Anterior cingulate cortex (tissue), 58 donors: ENCODE measurements at regions not wholly inside any gene's neighbourhood (a gene's known extent, or its start where the extent isn't known, plus 50 kb on each side); places are given as distances from the start of the nearest gene placed in this dataset.

Experiments
- DNase-seq, 58 donors: peaks; one replicate each; lab custom pipeline; 2025; lab: John Stamatoyannopoulos, UW

DNA sequence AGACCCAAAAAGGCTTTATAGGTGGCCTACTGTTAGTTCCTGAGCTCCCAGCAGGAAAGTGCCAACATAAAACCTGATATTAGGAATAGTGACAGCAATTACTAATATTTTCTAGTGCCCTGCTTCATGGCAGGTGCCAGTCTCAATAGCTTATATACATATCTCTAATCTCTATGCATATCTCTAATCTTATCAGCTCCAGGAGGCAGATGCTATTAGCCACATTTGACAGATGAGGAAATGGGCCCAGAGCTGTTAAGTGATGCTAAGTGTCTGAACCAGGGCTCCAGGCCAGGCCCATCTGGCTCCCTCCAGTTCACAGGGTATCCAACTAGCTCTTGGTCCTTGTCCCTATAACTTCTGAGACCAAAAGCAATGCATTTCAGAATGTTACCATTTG lies 142.5 kb downstream of the CHIC2 start:
- no peak for DNase-seq

DNA sequence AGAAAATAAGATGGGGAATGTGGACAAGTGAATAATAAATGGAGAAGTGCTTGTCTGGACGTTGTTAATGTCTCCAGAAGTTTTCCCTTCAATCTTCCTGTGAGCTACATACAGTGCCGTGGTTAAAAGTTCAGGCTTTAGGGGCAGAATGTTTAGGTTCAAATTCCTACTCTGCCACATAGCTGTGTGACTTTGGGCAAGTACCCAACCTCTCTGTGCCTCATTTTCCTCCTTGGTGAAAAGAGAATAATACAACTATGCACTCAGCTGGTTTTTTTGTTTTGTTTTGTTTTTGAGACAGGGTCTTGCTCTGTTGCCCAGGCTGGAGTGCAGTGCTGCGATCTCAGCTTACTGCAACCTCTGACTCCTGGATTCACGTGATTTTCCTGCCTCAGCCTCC lies 143.5 kb downstream of the CHIC2 start:
- DNase-seq: no peak

DNA sequence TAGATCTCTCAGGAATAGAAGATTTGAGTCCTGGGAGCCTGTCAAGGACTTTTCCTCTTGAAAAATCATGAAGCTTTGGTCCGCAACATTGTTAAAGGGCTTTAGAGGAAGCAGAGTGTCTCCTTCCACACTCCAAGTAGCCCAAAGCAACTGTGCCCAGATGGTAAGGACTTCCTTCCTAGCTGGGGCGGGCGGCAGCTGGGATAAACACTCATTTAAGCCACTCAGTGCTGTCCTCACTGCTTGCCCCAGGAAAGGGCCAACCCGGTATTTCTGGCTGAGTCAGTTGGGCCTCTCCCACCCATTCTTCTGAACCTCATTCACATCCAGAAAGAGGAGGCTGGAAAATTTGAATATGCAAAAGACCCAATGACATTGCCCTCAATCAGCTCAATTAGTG lies 144.3 kb downstream of the CHIC2 start:
- DNase-seq: no peak

DNA sequence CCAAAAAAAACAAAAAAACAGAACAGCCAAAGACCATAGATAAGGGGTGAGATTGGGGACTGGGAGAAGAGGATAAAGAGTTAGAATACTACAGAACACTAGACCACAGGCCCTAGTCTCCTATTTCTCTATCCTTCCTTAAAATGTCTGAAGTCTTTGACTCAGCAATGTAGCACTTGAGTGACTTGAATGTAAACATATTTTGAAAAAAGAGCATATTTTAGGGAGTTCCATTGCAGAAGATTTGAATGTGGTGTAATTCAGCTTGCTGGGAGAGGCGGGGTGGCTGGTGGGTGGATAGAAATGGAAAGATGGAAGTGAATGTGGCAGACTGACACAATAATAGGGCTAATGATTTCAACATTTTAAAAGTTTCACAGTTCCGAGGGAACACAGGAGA lies 144.9 kb downstream of the CHIC2 start:
- peak in 4 of 58 donors; percentile 1 to 21 (median 6) for DNase-seq

DNA sequence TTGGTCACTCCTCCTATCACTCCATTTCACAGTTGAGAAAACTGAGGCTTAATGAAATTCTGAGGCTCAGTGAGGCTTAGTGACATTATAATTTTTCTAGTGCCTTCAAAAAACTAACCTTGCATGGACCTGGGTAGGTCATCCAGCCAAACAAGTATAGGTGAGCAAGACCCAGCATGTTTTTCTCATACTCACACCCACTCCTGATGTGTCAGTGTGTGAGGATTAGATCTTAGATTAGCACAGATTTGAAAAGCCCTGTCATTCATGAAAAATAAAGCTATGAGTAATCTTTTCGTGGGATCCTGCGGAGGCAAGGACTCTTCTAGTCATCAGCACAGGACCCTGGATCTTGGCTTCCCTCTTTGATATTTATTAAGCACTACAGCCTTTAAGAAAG lies 146.7 kb downstream of the CHIC2 start:
- DNase-seq: no peak

DNA sequence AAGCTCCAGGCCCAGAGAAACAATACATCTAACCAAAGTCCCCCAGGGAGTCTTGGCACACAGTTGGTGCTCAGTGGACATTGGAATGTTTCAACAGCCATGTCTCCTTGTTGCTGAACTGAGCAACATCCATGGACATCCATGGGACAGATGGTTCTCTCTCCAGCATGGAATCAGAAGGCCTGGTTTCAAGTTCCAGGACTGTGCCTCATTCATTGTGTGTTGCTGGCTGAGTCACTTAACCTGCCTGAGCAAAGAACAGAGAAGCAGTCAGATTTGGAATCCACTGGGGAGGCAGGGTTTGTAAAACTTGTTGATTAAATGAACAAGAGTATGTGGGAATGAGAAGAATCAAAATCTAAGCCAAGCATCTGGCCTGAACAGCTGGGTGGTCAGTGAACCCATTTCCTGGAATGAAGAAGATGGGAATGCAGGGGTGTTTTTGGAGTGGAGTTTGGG lies 147.9 kb downstream of the CHIC2 start:
- no peak for DNase-seq

DNA sequence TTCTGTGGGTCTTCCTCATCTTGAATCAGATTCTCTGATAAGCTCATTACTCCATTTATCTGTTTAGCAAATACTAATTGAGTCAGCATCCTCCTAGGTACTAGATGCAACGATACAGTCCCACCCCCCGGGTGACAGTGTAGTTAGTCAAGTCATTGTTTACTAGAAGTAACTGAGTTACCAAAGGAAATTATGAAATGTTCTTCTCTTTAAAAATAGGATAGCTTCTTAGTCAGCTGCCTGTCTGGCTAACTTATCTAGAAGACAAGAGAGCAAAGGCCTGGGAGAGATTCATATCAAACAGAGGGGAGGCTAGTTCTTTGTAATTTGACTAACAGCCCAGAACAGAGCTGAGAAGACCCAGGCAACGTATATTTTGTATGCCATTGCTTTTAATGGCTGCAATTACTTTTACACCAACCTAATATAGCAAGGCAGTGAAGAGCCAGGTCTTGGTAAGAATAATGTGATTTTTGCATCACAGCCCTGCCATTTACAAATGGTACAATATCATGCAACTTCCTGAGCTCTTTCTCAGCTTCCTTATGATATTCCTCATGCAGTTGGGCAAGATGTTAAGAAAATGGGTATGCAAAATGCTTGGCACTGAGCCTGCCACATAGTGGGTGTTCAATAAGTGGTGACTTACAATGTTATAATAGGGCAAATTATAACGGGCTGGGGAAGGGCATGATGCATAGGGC lies 149.9 kb downstream of the CHIC2 start:
- no peak for DNase-seq

DNA sequence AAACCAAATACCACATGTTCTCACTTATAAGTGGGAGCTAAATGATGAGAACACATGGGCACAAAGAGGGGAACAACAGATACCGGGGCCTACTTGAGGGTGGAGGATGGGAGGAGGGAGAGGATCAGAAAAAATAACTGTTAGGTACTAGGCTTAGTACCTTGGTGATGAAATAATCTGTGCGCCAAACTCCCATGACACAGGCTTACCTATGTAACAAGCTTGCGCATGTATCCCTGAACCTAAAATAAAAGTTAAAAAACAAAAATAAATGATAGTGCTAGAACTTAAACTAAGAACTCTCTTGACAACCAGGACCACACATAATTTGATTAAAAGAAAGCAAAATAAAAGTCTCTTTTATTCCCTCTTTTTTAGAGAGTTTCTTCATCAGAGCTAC lies 150.6 kb downstream of the CHIC2 start:
- no peak for DNase-seq

DNA sequence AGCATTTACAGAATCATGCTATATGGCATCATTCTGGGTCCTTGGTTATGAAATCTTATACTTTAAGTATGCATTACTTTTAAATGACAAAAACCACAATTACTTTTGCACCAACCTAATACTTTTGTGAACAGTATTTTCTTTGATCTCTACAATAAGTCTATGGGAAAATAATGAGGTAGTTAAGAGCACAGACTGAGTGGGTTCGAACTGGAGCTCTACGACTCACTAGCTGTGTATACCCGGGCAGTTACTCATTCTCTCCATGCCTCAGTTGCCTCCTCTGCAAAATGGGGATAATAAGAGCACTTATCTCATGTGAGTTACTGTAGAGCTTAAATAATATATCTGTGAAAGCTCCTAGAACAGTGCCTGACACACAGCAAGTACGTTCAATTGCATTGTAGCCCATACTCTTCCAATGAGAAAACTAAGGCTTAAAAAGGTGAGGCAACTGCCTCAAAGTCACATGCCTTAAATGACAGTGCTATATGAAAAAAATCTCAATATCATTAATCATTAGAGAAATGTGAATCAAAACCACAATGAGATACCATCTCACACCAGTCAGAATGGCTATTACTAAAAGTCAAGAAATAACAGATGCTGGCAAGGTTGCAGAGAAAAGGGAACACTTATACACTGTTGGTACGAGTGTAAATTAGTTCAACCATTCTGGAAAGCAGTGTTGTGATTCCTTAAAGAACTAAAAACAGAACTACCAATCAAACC lies 151.5 kb downstream of the CHIC2 start:
- no peak for DNase-seq

DNA sequence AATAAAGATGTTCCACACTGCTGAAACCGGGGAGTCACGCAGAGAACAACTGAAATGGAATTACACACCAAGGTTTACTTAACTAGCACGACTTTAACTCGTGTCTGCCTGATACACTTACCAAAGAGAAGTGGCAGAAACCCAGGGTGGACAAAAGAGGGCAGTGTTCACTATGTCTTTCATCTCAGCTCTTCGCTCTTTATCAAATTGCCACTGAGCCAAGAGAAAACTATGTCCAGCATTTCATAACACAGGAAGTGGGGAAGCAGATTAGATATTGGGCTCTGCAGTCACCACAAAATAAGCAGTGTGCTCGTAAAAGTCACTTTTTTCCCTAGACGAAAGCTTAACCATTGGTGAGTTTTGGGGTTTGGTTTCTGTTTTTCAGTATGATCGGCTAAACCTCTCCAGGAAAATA lies 155.7 kb downstream of the CHIC2 start:
- DNase-seq: peak in 25 of 58 donors; percentile 1 to 61 (median 7)

DNA sequence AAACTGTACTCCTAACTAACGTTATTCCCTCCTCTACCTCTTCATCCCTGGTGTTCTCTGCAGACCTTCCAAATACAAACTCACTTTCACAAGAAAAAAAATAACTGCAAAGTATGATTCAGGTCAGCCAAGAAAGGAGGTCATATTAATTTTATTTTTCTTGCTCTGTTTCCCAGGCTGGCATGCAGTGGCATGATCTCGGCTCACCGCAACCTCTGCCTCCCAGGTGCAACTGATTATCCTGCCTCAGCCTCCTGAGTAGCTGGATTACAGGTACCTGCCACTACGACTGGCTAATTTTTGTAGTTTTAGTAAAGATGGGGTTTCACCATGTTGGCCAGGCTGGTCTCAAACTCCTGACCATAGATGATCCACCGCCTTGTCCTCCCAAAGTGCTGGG lies 156.6 kb downstream of the CHIC2 start:
- DNase-seq: no peak

DNA sequence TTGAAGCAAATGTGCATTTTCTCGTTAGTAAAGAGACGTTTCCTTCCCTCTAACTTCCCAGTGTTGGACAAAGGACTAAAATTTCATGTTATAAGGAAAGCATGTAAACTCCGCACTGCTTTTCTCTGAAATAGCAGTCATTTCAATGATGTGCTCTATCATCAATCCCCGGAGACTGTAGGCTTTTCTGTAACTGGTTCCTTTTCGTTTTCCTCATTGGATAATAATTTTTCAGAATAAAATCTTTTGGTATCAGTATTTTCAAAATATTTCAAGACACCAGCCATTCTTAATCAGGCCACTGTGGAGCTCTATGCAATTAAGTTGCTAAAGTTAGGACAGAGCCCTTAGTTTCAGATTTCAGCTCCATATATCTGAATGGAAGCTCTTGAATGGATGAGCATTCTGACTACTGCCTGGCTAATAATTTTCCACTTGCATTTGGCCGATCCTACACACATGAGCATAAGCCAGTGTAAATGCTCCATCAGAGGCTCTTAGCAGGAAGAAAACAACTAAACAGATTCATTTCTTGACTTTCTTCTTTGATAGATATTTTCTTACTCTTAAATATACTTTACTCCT lies 157.7 kb downstream of the CHIC2 start:
- DNase-seq: no peak

DNA sequence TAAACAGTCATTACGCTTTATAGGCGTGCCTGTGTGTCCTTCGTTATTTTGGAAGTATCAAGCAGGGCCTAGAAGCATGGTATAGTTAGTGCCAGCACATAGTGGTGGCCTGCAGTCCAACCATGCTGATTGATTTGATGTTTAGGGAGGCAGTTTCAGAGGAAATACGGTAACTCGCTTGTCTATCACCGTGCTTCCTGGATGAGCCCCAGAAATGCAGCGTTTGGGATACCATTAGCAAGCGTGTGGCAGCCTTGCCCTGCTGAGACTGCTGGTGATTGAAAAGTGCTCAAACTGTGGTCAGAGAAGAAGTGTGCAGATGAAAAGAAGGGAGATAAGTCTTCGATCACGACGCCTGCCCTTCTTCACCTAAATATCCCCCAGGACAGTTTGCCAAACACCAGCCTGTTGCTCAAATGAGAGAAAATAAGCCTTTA lies 158.4 kb downstream of the CHIC2 start:
- peak in 33 of 58 donors; percentile 3 to 52 (median 14) for DNase-seq

DNA sequence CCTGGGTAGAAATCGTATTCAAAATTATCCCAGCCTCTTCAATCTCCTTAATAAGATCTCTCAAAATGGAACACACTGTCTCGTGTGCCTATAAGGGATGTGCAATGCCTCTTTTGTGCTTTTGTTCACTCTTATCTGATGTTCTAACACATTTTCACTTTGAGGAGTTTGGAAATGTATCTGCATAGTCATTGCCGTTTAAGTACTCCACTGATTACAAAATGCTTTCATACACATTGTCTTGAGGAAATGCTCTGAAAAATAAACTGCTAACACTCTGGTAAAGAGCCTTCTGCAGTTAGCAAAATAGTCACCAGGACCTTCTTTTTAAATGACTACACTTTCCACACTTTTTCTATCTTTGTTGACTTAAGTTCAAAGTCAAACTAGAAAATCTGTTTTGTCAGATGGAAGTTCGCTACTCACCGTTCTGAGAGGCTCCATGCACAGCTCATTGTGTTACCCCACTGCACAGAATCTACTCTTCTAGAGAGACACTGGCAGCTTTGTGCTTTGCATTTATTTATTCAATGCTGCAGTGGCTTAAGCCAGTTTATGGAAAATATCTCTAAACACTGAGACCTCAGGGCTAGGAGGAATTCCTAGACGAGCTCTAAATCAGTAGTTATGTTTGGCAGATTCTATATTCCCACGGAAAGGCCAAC lies 159.0 kb downstream of the CHIC2 start:
- DNase-seq: no peak

DNA sequence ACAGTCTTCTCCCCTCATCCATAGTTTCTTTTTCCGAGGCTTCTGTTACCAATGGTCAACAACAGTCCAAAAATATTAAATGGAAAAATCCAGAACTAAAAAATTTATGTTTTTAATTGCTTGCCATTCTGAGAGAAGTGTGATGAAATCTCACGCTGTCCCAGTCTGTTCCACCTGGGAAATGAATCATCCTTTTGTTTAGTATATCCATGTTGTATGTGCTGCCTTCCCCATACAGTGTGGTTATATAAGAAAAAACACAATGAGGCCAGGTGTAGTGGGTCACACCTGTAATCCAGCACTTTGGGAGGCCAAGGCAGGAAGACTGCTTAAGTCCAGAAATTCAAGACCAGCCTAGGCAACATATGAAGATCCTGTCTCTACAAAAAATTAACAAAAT lies 161.6 kb downstream of the CHIC2 start:
- no peak for DNase-seq

DNA sequence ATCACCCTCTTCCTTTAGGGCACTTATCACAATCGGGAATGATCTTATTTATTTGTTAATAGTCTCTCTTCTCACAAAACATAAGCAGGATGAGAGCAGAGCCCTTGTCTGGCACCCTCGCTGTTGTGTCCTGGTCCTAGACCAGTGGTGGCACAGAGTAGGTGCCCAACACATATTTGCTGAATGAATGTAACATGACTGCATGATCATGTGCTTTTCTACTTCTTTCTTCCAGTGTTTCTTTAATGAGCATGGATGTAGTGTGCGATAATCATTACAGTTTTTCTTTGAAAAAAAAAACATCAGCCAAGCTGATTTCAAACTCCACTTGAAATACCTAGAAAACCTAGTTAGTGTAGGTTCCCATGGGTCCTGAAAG lies 164.1 kb downstream of the CHIC2 start:
- DNase-seq: no peak

DNA sequence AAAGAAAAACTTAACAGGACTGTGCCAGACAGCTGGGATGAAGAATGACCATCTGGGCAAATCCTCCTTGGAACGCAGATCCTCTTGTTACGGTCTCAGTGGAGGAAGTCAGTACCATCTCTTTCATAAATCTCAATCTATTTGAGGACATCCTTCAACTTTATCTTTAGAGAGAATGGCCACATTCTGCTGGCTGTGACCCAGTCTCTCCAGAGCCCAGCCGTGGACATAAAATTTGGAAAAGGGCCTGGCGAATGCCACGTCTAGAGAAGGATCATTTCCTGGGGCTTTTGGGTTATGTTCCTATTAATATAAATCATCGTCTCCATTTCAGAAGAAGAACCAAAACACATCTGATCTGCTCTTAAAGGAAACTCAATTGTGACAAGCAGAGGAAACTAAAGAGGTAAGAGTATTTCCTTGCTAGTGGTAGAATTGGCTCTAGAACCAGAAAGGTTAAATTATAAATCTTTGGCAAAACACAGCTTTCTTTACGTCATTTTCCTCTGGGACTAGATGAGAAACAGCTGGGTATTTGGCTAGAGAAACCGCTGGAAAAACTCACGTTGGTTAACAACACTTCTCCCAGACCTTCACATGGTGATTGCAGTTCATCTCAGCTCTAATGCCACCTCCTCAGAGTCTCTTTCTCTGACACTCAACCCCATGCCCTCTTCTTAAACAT lies 164.7 kb downstream of the CHIC2 start:
- no peak for DNase-seq

DNA sequence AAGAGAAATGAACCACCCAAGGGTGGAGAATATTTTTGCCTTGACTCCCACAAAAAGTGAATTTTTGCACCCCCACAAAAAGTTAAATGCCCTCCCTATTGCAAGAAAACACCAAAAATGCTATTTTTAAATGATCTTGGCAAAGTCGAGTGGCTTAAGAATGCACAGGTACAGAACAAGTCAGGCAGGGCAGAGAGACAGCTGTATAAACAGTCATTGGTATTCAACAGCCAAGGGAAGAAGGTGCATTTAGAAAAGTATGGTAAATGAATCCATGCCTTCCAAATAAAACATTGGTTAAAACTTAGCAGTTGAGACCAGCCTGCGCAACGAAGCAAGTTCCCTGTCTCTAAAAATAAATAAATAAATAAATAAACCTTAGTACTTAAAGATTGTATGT lies 169.3 kb downstream of the CHIC2 start:
- no peak for DNase-seq

DNA sequence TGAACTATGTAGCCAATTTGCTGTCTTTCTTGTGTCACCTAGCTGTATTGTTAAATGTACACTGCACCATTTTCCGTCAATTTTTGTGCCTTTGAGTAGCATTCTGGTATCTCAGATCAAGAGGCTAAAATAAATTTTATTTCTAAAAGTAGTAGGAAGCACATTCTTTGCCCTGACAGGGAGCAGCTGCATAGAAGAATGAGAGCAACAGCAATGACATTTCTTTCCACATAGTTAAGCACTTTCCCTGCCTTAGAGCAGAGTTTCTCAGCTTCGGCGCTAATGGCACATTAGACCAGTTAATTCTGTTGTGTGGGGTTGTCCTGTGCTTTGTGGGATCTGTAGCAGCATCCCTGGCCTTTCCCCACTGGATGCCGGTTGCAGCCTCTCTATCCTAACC lies 173.9 kb downstream of the CHIC2 start:
- no peak for DNase-seq

DNA sequence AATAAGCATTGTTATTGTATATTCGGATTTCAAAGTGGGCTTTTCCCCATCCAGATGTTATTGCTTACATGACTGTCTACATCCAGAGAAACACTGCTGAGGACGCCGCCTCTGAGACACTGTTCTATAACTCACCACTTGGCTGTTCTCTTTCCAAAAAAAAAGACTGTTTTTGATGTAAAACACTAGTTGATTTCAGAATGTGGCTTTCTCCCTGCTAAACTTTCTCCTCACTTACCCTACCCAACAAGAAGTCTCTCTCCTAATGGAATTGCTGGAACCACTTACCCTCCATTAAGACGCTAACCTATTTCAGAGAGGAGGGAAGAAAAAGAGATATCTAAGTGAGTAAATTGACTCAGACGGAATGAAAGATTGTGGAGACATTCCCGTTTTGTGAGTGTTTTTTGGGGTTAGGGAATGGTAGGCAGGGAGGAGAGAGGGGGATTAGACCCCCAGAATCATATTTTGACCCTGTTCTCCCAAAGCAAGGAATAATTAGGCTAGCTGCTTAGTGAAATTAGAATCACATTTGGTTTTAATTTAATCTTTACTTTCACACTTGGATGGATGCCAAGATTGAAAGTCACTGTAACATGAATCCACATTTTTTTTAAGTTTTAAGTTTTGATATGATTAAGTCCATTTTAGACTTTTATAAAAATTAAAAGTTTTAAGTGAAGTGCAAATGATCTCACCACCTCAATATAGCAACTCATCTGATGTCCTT lies 174.9 kb downstream of the CHIC2 start:
- DNase-seq: no peak
